CD4-positive, alpha-beta memory T cell (primary cell): ENCODE measurements at regions not wholly inside any gene's neighbourhood (a gene's known extent, or its start where the extent isn't known, plus 50 kb on each side); places are given as distances from the start of the nearest gene placed in this dataset.

Experiments
- CTCF ChIA-PET: fragments of 350-600 bp; sonication (Branson Sonifier 250); formaldehyde crosslinking; loops from one replicate; lab custom pipeline; 2021; ENCODE audit warnings: inconsistent platforms; ENCODE audit not compliant: partially characterized antibody; lab: Charles Lee
- POLR2A ChIA-PET: fragments of 350-600 bp; sonication (Branson Sonifier 250); formaldehyde crosslinking; loops from one replicate; lab custom pipeline; 2021; ENCODE audit not compliant: partially characterized antibody; lab: Charles Lee
- DNase-seq, 5 donors: peaks; one replicate each; pipeline versions ENCODE4 v3.0.0 to v3.0.0-alpha.2; 2020 to 2022; ENCODE audit warnings: mixed read lengths in 1 of 5
- H3K27ac ChIP-seq: one replicate; pipeline ENCODE4 v1.7.0; 2013; ENCODE audit warnings: low read depth, low read length
- H3K27me3 ChIP-seq: 2 replicates; pipeline ENCODE4 v1.7.0; 2013; ENCODE audit warnings: mild to moderate bottlenecking, low read length, moderate library complexity; ENCODE audit not compliant: insufficient read depth
- H3K36me3 ChIP-seq: 2 replicates; pipeline ENCODE4 v1.7.0; 2013; ENCODE audit warnings: mild to moderate bottlenecking, low read length, moderate library complexity; ENCODE audit not compliant: insufficient read depth
- H3K4me1 ChIP-seq: 2 replicates; pipeline ENCODE4 v1.7.0; 2013; ENCODE audit warnings: mild to moderate bottlenecking, low read length, moderate library complexity; ENCODE audit not compliant: insufficient read depth
- H3K4me3 ChIP-seq, 2 donors: one replicate each; pipeline ENCODE4 v1.7.0; 2013; ENCODE audit warnings: low read length in 2 of 2, mild to moderate bottlenecking in 1 of 2
- H3K9me3 ChIP-seq, 2 donors: one replicate each; pipeline ENCODE4 v1.7.0; 2013; ENCODE audit warnings: low read length in 2 of 2, control low read depth in 1 of 2; ENCODE audit not compliant: control insufficient read depth in 1 of 2
- H3K27ac Mint-ChIP-seq, 7 donors: one replicate each; pipeline ENCODE4 v1.8.0; 2020 to 2021; ENCODE audit warnings: mixed read lengths in 7 of 7, mild to moderate bottlenecking in 6 of 7, inconsistent platforms in 3 of 7, moderate library complexity in 3 of 7
- H3K27me3 Mint-ChIP-seq, 2 donors: one replicate each; pipeline ENCODE4 v1.8.0; 2020 to 2021; ENCODE audit warnings: mixed read lengths in 2 of 2
- H3K36me3 Mint-ChIP-seq, 2 donors: one replicate each; pipeline ENCODE4 v1.8.0; 2020 to 2021; ENCODE audit warnings: mixed read lengths in 2 of 2, inconsistent platforms in 1 of 2, mild to moderate bottlenecking in 1 of 2
- H3K4me1 Mint-ChIP-seq, 4 donors: one replicate each; pipeline ENCODE4 v1.8.0; 2020 to 2021; ENCODE audit warnings: mixed read lengths in 4 of 4, mild to moderate bottlenecking in 1 of 4
- H3K4me3 Mint-ChIP-seq, 8 donors: one replicate each; pipeline ENCODE4 v1.8.0; 2020 to 2021; ENCODE audit warnings: mixed read lengths in 8 of 8, mild to moderate bottlenecking in 7 of 8, moderate library complexity in 6 of 8, inconsistent platforms in 3 of 8
- H3K9me3 Mint-ChIP-seq, 8 donors: one replicate each; pipeline ENCODE4 v1.8.0; 2020 to 2021; ENCODE audit warnings: mixed read lengths in 8 of 8, mild to moderate bottlenecking in 5 of 8, inconsistent platforms in 3 of 8, moderate library complexity in 1 of 8
- intact Hi-C: fragments of 100-400 bp; cut with micrococcal nuclease; formaldehyde crosslinking; loops from one replicate; pipeline ENCODE4 v1.15.1; 2023

- Histone ChIP-seq H3K4me1 (no peaks in the 10 kb centered on the region), H3K27me3 (no peaks in the 10 kb centered on the region), H3K27ac (no peak overlapping the region), H3K36me3 (no peaks in the 10 kb centered on the region), H3K9me3 (no peaks in the 10 kb centered on the region), H3K4me3 (no peak overlapping the region)
- Mint-ChIP-seq H3K36me3 (no peaks in the 10 kb centered on the region), H3K27ac (no peak overlapping the region), H3K27me3 (peaks cover 1 to 2% of the 10 kb centered on the region in 2 donors), H3K4me1 (no peaks in the 10 kb centered on the region), H3K4me3 (no peak overlapping the region), H3K9me3 (peaks cover 0 to 2% (median 0%) of the 10 kb centered on the region in 8 donors)
- ChIA-PET POLR2A (no interaction called here), CTCF (no interaction called here)
- DNase-seq: no peak
- intact Hi-C loops: no loop called here
Measured at GRCh38 chr4:114464726-114465272, 133.8 kb upstream of the UGT8 start.

DNA sequence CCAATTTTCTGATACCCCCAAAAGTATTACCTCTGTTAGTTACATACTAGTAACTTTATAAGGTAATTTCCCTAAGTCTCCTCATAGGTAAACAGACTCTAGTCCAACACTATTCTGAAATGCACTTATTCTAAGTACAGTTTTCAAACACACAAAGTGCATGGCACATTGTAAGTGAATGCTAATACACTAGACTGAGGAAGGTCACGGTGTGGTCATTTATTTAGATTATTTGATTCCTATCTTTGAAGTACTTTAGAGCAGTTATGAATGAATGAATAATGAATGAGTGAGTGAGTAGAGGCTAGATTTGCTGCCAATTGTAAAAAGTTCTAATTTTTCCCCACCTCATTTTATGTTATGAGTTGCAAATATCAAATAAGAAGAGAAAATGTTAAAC lies 132.8 kb upstream of the UGT8 start:
- POLR2A ChIA-PET: no interaction called here
- no peak overlapping the region for H3K4me3 Mint-ChIP-seq
- H3K36me3 Mint-ChIP-seq: no peaks in the 10 kb centered on the region

GRCh38 chr4:114466299-114466698 lies 132.3 kb upstream of the UGT8 start:
- Mint-ChIP-seq H3K27ac (no peak overlapping the region), H3K27me3 (peaks cover 1 to 2% of the 10 kb centered on the region in 2 donors), H3K4me1 (no peaks in the 10 kb centered on the region), H3K9me3 (peaks cover 0 to 3% (median 0%) of the 10 kb centered on the region in 8 donors), H3K4me3 (no peak overlapping the region), H3K36me3 (no peaks in the 10 kb centered on the region)
- H3K27me3 ChIP-seq: no peaks in the 10 kb centered on the region
- no peaks in the 10 kb centered on the region for H3K4me1 ChIP-seq
- intact Hi-C loops: no loop called here
- H3K27ac ChIP-seq: no peak overlapping the region
- no peak overlapping the region for H3K4me3 ChIP-seq
- ChIA-PET CTCF (no interaction called here), POLR2A (no interaction called here)
- no peaks in the 10 kb centered on the region for H3K36me3 ChIP-seq
- DNase-seq: no peak
- H3K9me3 ChIP-seq: no peaks in the 10 kb centered on the region

More for the DNA sequence above, 132.8 kb upstream of the UGT8 start:
- no peaks in the 10 kb centered on the region for H3K4me1 Mint-ChIP-seq
- peaks cover 1 to 2% of the 10 kb centered on the region in 2 donors for H3K27me3 Mint-ChIP-seq
- no peak overlapping the region for H3K4me3 ChIP-seq
- H3K27me3 ChIP-seq: no peaks in the 10 kb centered on the region
- intact Hi-C loops: no loop called here
- H3K9me3 ChIP-seq: no peaks in the 10 kb centered on the region
- H3K4me1 ChIP-seq: no peaks in the 10 kb centered on the region
- peaks cover 0 to 2% (median 0%) of the 10 kb centered on the region in 8 donors for H3K9me3 Mint-ChIP-seq
- no peak overlapping the region for H3K27ac ChIP-seq
- no peak for DNase-seq
- H3K27ac Mint-ChIP-seq: no peak overlapping the region
- no peaks in the 10 kb centered on the region for H3K36me3 ChIP-seq
- CTCF ChIA-PET: no interaction called here

GRCh38 chr4:114472269-114473032 lies 126.2 kb upstream of the UGT8 start:
- Mint-ChIP-seq H3K36me3 (no peaks in the 10 kb centered on the region), H3K27me3 (peaks cover 0 to 2% of the 10 kb centered on the region in 2 donors), H3K9me3 (peaks cover 0 to 3% (median 0%) of the 10 kb centered on the region in 8 donors), H3K4me3 (no peak overlapping the region), H3K27ac (no peak overlapping the region), H3K4me1 (no peaks in the 10 kb centered on the region)
- no peaks in the 10 kb centered on the region for H3K9me3 ChIP-seq
- DNase-seq: no peak
- H3K4me3 ChIP-seq: no peak overlapping the region
- ChIA-PET POLR2A (no interaction called here), CTCF (no interaction called here)
- H3K27ac ChIP-seq: no peak overlapping the region
- H3K36me3 ChIP-seq: no peaks in the 10 kb centered on the region
- no peaks in the 10 kb centered on the region for H3K4me1 ChIP-seq
- H3K27me3 ChIP-seq: no peaks in the 10 kb centered on the region
- intact Hi-C loops: no loop called here

GRCh38 chr4:114474188-114474800 lies 124.3 kb upstream of the UGT8 start:
- DNase-seq: no peak
- ChIA-PET CTCF (no interaction called here), POLR2A (no interaction called here)
- Histone ChIP-seq H3K9me3 (no peaks in the 10 kb centered on the region), H3K4me3 (no peak overlapping the region), H3K4me1 (no peaks in the 10 kb centered on the region), H3K27ac (no peak overlapping the region), H3K36me3 (no peaks in the 10 kb centered on the region), H3K27me3 (no peaks in the 10 kb centered on the region)
- no peaks in the 10 kb centered on the region for H3K4me1 Mint-ChIP-seq
- H3K27ac Mint-ChIP-seq: no peak overlapping the region
- intact Hi-C loops: no loop called here
- no peaks in the 10 kb centered on the region for H3K27me3 Mint-ChIP-seq
- H3K9me3 Mint-ChIP-seq: peaks cover 0 to 3% (median 0%) of the 10 kb centered on the region in 8 donors
- H3K4me3 Mint-ChIP-seq: no peak overlapping the region
- H3K36me3 Mint-ChIP-seq: no peaks in the 10 kb centered on the region

- POLR2A ChIA-PET: no interaction called here
- intact Hi-C loops: no loop called here
Measured at GRCh38 chr4:114476310-114476709, 122.3 kb upstream of the UGT8 start.

GRCh38 chr4:114479595-114479994 lies 119.0 kb upstream of the UGT8 start:
- Mint-ChIP-seq H3K27me3 (peaks cover 0 to 5% of the 10 kb centered on the region in 2 donors), H3K27ac (no peak overlapping the region), H3K4me3 (no peak overlapping the region), H3K4me1 (no peaks in the 10 kb centered on the region), H3K36me3 (no peaks in the 10 kb centered on the region), H3K9me3 (peaks cover 0 to 1% (median 0%) of the 10 kb centered on the region in 8 donors)
- no peak overlapping the region for H3K27ac ChIP-seq
- intact Hi-C loops: no loop called here
- H3K4me3 ChIP-seq: no peak overlapping the region
- H3K36me3 ChIP-seq: no peaks in the 10 kb centered on the region
- CTCF ChIA-PET: no interaction called here
- POLR2A ChIA-PET: no interaction called here
- DNase-seq: no peak
- H3K9me3 ChIP-seq: no peaks in the 10 kb centered on the region
- H3K4me1 ChIP-seq: no peaks in the 10 kb centered on the region
- no peaks in the 10 kb centered on the region for H3K27me3 ChIP-seq

More at GRCh38 chr4:114476310-114476709, 122.3 kb upstream of the UGT8 start:
- H3K27ac ChIP-seq: no peak overlapping the region
- peaks cover 0 to 5% of the 10 kb centered on the region in 2 donors for H3K27me3 Mint-ChIP-seq
- H3K36me3 Mint-ChIP-seq: no peaks in the 10 kb centered on the region
- H3K27ac Mint-ChIP-seq: no peak overlapping the region
- peaks cover 0 to 1% (median 0%) of the 10 kb centered on the region in 8 donors for H3K9me3 Mint-ChIP-seq
- DNase-seq: no peak
- H3K9me3 ChIP-seq: no peaks in the 10 kb centered on the region
- CTCF ChIA-PET: no interaction called here
- no peaks in the 10 kb centered on the region for H3K4me1 Mint-ChIP-seq
- no peaks in the 10 kb centered on the region for H3K27me3 ChIP-seq
- H3K4me3 ChIP-seq: no peak overlapping the region
- no peaks in the 10 kb centered on the region for H3K36me3 ChIP-seq
- H3K4me1 ChIP-seq: no peaks in the 10 kb centered on the region
- no peak overlapping the region for H3K4me3 Mint-ChIP-seq
